Mucosa of descending colon (tissue), 3 donors: ENCODE measurements at regions not wholly inside any gene's neighbourhood (a gene's known extent, or its start where the extent isn't known, plus 50 kb on each side); places are given as distances from the start of the nearest gene placed in this dataset.

Experiments used
- ATAC-seq: fragments of 200-7000 bp; cut with Tn5 transposase; one replicate; pipeline ENCODE4 v1.9.1; 2020; ENCODE audit warnings: mild to moderate bottlenecking, moderate library complexity
- DNase-seq, 3 donors: peaks; one replicate each; pipeline ENCODE4 v3.0.0-alpha.2; 2020
- H3K36me3 ChIP-seq: fragments of 200-600 bp; one replicate; pipeline ENCODE4 v1.8.0; 2021; ENCODE audit warnings: low read depth, mild to moderate bottlenecking
- H3K4me1 ChIP-seq: fragments of 200-600 bp; one replicate; pipeline ENCODE4 v1.8.0; 2021; ENCODE audit warnings: low read depth, mild to moderate bottlenecking
- H3K4me3 ChIP-seq: fragments of 200-600 bp; one replicate; pipeline ENCODE4 v1.8.0; 2021; ENCODE audit warnings: mild to moderate bottlenecking
- H3K9me3 ChIP-seq: fragments of 200-600 bp; one replicate; pipeline ENCODE4 v1.8.0; 2021; ENCODE audit warnings: mild to moderate bottlenecking
- intact Hi-C, 2 donors: fragments of 100-400 bp; cut with DNase I in 1 of 2; cut with micrococcal nuclease in 1 of 2; formaldehyde crosslinking; loops; one replicate each; pipeline versions ENCODE4 v1.11.0 to v1.11.1; 2022; cut with DNase I, micrococcal nuclease
- TF ChIP-seq, protein P1 (sequence below): fragments of 200-600 bp; IDR thresholded peaks from one replicate; pipeline ENCODE4 v1.8.0; 2022; ENCODE audit warnings: antibody characterized with exemption, mild to moderate bottlenecking
- donor health status: DM: no; HTN: no; CAD: no; lungs with moderate emphysema.
- donor health status: DM: no; HTN: no; CAD: no.
- donor health status: DM: no; HTN: yes; CAD: no.

DNA sequence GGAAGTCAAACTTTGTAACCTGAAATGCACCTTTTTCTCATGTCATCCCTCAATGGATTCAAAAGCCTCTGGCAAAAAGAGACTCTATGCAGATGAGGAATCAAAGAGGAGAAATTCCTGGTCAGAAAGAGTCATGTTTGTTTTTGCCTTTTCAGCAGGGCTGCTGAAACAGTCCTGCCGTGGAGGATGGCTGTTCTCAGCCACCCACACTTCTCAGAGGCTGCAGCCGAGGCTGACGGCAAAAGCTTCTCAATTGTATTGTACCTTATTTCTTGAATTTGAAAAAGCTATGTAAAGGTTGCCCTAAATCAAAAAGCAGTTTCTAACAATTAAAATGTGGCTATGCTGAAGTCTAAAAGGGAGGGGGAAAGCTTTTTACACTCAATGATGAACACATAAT is 385.3 kb downstream of the KCTD12 start:
- no peak for DNase-seq
- no peak for ATAC-seq
- no peaks in the 10 kb centered on the region for H3K36me3 ChIP-seq
- no peak overlapping the region for H3K4me3 ChIP-seq
- no peaks in the 10 kb centered on the region for H3K9me3 ChIP-seq
- no peaks in the 10 kb centered on the region for H3K4me1 ChIP-seq
- intact Hi-C loops = no loop called here
- TF ChIP-seq, protein P1, sequence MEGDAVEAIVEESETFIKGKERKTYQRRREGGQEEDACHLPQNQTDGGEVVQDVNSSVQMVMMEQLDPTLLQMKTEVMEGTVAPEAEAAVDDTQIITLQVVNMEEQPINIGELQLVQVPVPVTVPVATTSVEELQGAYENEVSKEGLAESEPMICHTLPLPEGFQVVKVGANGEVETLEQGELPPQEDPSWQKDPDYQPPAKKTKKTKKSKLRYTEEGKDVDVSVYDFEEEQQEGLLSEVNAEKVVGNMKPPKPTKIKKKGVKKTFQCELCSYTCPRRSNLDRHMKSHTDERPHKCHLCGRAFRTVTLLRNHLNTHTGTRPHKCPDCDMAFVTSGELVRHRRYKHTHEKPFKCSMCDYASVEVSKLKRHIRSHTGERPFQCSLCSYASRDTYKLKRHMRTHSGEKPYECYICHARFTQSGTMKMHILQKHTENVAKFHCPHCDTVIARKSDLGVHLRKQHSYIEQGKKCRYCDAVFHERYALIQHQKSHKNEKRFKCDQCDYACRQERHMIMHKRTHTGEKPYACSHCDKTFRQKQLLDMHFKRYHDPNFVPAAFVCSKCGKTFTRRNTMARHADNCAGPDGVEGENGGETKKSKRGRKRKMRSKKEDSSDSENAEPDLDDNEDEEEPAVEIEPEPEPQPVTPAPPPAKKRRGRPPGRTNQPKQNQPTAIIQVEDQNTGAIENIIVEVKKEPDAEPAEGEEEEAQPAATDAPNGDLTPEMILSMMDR = no peak

DNA sequence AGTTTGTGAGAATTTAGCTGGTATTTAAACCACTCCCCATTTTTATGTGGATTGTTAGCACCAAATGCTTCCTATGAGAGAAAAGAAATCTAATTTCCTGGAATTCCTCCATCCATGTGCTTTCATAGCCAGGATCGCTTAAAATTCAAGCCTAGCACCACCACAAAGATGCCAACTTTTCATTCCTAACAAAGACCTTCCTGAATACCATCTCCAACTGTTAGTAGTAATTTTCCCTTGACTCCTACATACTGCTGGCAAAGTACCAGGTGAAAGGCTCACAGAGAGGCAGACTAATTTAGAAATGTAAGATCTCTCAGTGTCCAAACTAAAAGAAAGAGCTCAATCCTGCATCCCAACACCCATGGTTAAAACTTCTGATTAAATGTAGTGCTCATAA is 386.3 kb downstream of the KCTD12 start:
- Histone ChIP-seq H3K4me1 (no peaks in the 10 kb centered on the region), H3K4me3 (no peak overlapping the region), H3K9me3 (no peaks in the 10 kb centered on the region), H3K36me3 (no peaks in the 10 kb centered on the region)
- no peak for DNase-seq
- no peak for ATAC-seq
- TF ChIP-seq, protein P1 = no peak
- intact Hi-C loops = no loop called here

DNA sequence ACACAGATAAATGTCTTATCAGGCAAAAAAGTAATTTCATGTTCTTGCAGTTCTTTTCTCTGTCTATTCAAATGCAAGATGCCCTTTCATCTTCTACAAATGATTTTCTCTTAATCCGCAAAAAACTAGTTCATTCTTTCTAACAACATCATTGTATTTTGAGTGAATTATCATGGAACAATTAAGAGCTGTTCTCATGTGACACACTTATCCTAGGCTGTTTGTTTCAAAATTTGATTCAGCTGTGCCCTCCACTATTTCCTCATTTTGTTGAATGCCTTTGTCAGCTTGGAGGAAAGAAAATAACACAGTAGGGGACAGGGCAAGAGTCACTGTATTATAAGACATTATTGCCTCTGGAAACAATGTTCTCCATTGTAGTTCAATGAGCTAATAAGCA is 396.9 kb downstream of the KCTD12 start:
- Histone ChIP-seq H3K4me3 (no peak overlapping the region), H3K36me3 (no peaks in the 10 kb centered on the region), H3K4me1 (no peaks in the 10 kb centered on the region), H3K9me3 (no peaks in the 10 kb centered on the region)
- DNase-seq (no peak), ATAC-seq (no peak)
- TF ChIP-seq, protein P1 = no peak
- intact Hi-C loops = no loop called here

DNA sequence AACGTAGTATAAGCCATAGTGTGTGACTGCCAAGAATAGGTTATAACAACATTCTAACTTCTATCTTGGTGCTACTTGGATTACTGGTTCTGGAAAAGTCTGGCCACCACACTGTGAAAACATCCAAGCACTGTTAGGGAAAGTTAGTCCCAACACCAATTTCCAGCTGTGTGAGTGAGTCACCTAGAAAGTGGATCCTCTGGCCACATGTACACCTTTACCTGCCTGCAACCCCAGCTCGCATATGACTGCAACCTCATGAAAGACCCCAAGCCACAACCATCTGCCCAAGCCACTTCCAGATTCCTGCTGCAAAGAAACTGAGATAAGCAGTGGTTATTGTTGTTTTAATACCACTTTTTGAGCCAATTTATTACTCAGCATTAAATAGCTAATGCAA is 404.5 kb downstream of the KCTD12 start:
- Histone ChIP-seq H3K4me3 (no peak overlapping the region), H3K9me3 (no peaks in the 10 kb centered on the region), H3K36me3 (no peaks in the 10 kb centered on the region), H3K4me1 (no peaks in the 10 kb centered on the region)
- DNase-seq (no peak), ATAC-seq (no peak)
- TF ChIP-seq, protein P1 = no peak
- intact Hi-C loops = no loop called here

DNA sequence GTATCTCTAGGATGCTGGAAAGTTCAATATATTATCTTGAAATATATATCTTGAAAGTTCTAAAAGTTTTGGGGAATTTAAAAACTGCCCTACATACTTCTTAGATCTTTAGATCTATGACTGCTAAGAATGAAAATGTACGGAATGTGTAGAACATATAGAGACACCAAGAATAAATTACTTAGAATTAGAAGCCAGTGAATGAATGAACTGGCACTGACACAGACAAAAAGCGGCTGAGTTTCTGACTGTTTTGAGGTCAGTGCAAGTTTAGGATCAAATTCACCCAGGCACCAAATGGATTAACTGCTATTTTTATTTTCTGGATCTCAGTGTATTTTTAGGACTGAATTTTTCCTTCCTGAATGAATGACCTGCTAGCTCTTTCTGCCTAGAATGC is 411.2 kb downstream of the KCTD12 start:
- no peak for ATAC-seq

More for the DNA sequence above, 411.2 kb downstream of the KCTD12 start:
- H3K4me1 ChIP-seq = no peaks in the 10 kb centered on the region
- H3K36me3 ChIP-seq = no peaks in the 10 kb centered on the region
- intact Hi-C loops = loop anchor here (10.0 kb wide), 1 partner anchor 430 kb away; no protein-coding TSS in a partner anchor
- H3K4me3 ChIP-seq = no peak overlapping the region
- TF ChIP-seq, protein P1 = no peak
- DNase-seq = no peak
- H3K9me3 ChIP-seq = no peaks in the 10 kb centered on the region
